D721Med (cell line): ENCODE measurements at regions not wholly inside any gene's neighbourhood (a gene's known extent, or its start where the extent isn't known, plus 50 kb on each side); places are given as distances from the start of the nearest gene placed in this dataset.

Experiments used
- DNase-seq: peaks from one replicate; pipeline ENCODE4 v3.0.0; 2011; ENCODE audit warnings: low spot score; ENCODE audit not compliant: insufficient read length
- FAIRE-seq: peaks from 2 replicates; lab custom pipeline; 2011; peaks lifted over from hg19 to GRCh38; lab: Jason Lieb, UNC
- CTCF ChIP-seq: IDR thresholded peaks from 2 replicates; pipeline ENCODE4 v1.5.1; 2012; ENCODE audit warnings: mild to moderate bottlenecking, control low read depth; ENCODE audit not compliant: insufficient read depth; ENCODE audit errors: missing control alignments

DNA sequence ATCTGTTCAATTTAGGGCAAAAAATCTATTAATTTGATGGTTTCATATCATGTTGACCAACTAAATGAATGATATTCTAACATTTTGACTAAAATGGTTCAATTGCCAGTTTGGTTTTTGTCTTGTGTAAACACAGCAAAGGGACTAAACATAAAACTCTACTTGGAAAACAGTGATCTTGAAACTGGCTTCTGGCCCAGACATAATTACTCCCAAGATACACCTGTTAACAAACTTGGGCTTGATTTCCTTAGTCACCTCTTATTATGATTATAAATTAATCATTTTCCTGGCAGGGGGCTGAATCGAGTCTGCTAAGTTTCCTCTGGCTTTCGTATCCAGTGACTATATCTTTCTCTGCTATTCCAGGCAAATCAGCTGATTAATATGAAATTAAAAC, 78.0 kb upstream of the OXGR1 start:
- FAIRE-seq, result no peak
- no peak for DNase-seq
- TF ChIP-seq CTCF, result no peak

DNA sequence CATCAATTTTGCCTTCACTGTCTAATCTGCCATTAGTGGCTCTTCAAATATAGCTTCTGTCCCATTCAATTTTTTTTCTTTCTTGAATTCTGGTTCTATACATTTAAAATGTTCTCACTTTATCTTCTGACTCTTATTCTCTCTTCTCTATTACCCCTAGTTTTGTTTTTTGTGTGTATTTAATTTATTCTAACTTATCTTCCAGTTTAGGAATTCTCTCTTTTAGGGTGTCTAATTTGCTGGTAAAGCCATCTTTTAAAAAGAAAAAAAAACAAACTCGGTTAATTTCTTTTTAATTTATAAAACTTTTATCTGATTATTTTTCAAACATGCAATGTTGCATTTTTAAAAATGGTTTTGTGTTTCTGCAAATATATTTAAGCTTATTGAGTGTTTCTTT, 80.3 kb upstream of the OXGR1 start:
- no peak for DNase-seq
- FAIRE-seq, result no peak

GRCh38 chr13:97076898-97077297, 82.6 kb upstream of the OXGR1 start:
- no peak for TF ChIP-seq CTCF
- FAIRE-seq (no peak), DNase-seq (no peak)

More for the DNA sequence above, 80.3 kb upstream of the OXGR1 start:
- no peak for TF ChIP-seq CTCF

GRCh38 chr13:97077341-97077740, 83.1 kb upstream of the OXGR1 start:
- TF ChIP-seq CTCF, result no peak
- no peak for DNase-seq
- no peak for FAIRE-seq

DNA sequence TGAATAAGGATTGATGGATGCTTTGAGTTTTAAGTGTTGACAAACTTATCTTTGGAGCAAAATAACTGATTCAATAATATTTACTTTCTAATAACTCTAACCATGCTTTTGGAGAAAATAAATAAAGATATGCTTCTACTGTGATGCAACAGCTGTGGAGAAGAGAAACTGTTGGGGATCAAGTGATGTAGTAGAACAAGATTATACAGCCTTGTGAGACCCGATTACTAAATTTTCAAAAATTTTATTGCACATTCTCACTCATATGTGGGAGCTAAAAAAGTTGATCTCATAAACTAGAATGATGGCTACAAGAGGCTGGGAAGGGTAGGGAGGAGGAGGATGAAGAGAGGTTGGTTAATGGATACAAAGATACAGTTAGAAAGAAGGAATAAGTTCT, 85.5 kb upstream of the OXGR1 start:
- FAIRE-seq, result no peak
- TF ChIP-seq CTCF, result no peak

GRCh38 chr13:97082461-97083207, 88.4 kb upstream of the OXGR1 start:
- TF ChIP-seq CTCF, result no peak
- no peak for DNase-seq
- no peak for FAIRE-seq

More for the DNA sequence above, 85.5 kb upstream of the OXGR1 start:
- no peak for DNase-seq

DNA sequence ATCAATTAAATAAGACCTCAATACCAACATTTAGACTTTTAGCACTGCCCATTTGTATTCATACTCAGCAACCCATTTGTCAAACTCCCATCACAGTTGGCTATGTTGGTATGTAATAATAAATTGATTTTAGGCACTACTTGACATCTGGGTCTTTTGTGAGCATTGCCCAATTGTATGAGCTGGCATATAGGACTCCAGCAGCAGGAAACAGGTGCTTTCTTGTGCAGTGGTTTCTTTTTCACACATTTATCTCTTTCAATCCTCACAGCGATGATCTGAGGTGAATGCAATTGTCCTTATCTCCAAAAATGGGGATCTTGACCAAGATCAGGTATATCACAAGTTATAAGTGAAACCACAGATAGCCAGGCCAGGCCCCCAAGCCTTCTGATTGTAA, 96.9 kb upstream of the OXGR1 start:
- DNase-seq, result no peak
- TF ChIP-seq CTCF, result no peak

More for the DNA sequence above, 96.9 kb upstream of the OXGR1 start:
- FAIRE-seq, result no peak
